Stimulated activated CD8-positive, alpha-beta memory T cell treated with anti-CD3 and anti-CD28 coated beads, Interleukin-12 subunit alpha, Interleukin-12 subunit beta, amount 100 ng/mL, for 24 hours (primary cell): ENCODE measurements at regions not wholly inside any gene's neighbourhood (a gene's known extent, or its start where the extent isn't known, plus 50 kb on each side); places are given as distances from the start of the nearest gene placed in this dataset.
"Not testable (repeated sequence)": the region's sequence is repeated elsewhere in the genome, so short reads cannot be mapped to it uniquely, and the experiment has no call there.

Experiments
- DNase-seq: peaks from one replicate; pipeline ENCODE4 v3.0.0-alpha.2; 2020; ENCODE audit errors: extremely low read depth

GRCh38 chr13:110045202-110045601, 258.8 kb upstream of the IRS2 start:
- no peak for DNase-seq

GRCh38 chr13:110044551-110045111, 258.2 kb upstream of the IRS2 start:
- no peak for DNase-seq

GRCh38 chr13:110042253-110042950, 256.0 kb upstream of the IRS2 start:
- DNase-seq = no peak

GRCh38 chr13:110041638-110042037, 255.3 kb upstream of the IRS2 start:
- not testable (repeated sequence) for DNase-seq

GRCh38 chr13:110037925-110038573, 251.7 kb upstream of the IRS2 start:
- DNase-seq = no peak

GRCh38 chr13:110036060-110036459, 249.7 kb upstream of the IRS2 start:
- DNase-seq = no peak

GRCh38 chr13:110034031-110034549, 247.7 kb upstream of the IRS2 start:
- DNase-seq = no peak

- DNase-seq = no peak
Observed at GRCh38 chr13:110032969-110033368, 246.6 kb upstream of the IRS2 start.

- DNase-seq = no peak
Observed at GRCh38 chr13:110030394-110030928, 244.1 kb upstream of the IRS2 start.

GRCh38 chr13:110028838-110029621, 242.6 kb upstream of the IRS2 start:
- no peak for DNase-seq

- no peak for DNase-seq
Observed at GRCh38 chr13:110028311-110028710, 241.9 kb upstream of the IRS2 start.

- no peak for DNase-seq
Observed at GRCh38 chr13:110027470-110028240, 241.3 kb upstream of the IRS2 start.

- DNase-seq = no peak
Observed at GRCh38 chr13:110024645-110024980, 238.2 kb upstream of the IRS2 start.

GRCh38 chr13:110023729-110024644, 237.6 kb upstream of the IRS2 start:
- DNase-seq = no peak

GRCh38 chr13:110018009-110018408, 231.6 kb upstream of the IRS2 start:
- no peak for DNase-seq

GRCh38 chr13:110017379-110017778, 231.0 kb upstream of the IRS2 start:
- DNase-seq = no peak

- DNase-seq = no peak
Observed at GRCh38 chr13:110015253-110015652, 228.9 kb upstream of the IRS2 start.

GRCh38 chr13:110014719-110015118, 228.3 kb upstream of the IRS2 start:
- DNase-seq = no peak

- no peak for DNase-seq
Observed at GRCh38 chr13:110012102-110012739, 225.8 kb upstream of the IRS2 start.
